ENCODE measurements at regions not wholly inside any gene's neighbourhood (a gene's known extent, or its start where the extent isn't known, plus 50 kb on each side); places are given as distances from the start of the nearest gene placed in this dataset.

GRCh38 chr22:41040483-41040882 is 51.9 kb upstream of the EP300 start:
- H3K36me3 Mint-ChIP-seq (ENCODE audit: insufficient read depth in 1 of 3, low read depth in 3 of 3) = no peaks in the 10 kb centered on the region
- H3K14ac ChIP-seq (ENCODE audit: insufficient read depth, low read length) = no peak overlapping the region
- H2AK5ac ChIP-seq (ENCODE audit: insufficient read length, low read length) = no peak overlapping the region
- H2BK20ac ChIP-seq (ENCODE audit: low read depth, low read length, poor library complexity, severe bottlenecking) = no peak overlapping the region
- H4K5ac ChIP-seq (ENCODE audit: insufficient read length, low read depth, low read length) = no peak overlapping the region
- no peak overlapping the region for H3T11ph ChIP-seq (ENCODE audit: low read length)
- no peaks in the 10 kb centered on the region for H4K20me1 ChIP-seq (ENCODE audit: control insufficient read depth, insufficient read depth, insufficient read length)
- H4K8ac ChIP-seq (replicated peaks; ENCODE audit: insufficient read length, low read depth, low read length) = no peak overlapping the region
- H2BK15ac ChIP-seq (ENCODE audit: low read depth, low read length) = no peak overlapping the region
- no peaks in the 10 kb centered on the region for H3K9me3 Mint-ChIP-seq
- no peak overlapping the region for H3K56ac ChIP-seq (ENCODE audit: insufficient read length, low read depth, low read length)
- no peak overlapping the region for H3K4me2 ChIP-seq (ENCODE audit: insufficient read depth, insufficient read length, low read length)
- DNase-seq = no peak
- no peak overlapping the region for H4K91ac ChIP-seq (ENCODE audit: insufficient read length, low read depth, low read length)
- H3K23me2 ChIP-seq (ENCODE audit: insufficient read length, low read depth, low read length, poor library complexity, severe bottlenecking) = no peaks in the 10 kb centered on the region
- H2BK12ac ChIP-seq (ENCODE audit: insufficient read length, low read depth, low read length) = no peak overlapping the region
- no peak overlapping the region for H3K4ac ChIP-seq (ENCODE audit: low read depth, low read length)
- H3K79me2 ChIP-seq (ENCODE audit: insufficient read depth, low read length) = no peaks in the 10 kb centered on the region; the same call in 1 of the 2 replicates
- TF ChIP-seq, protein P1, sequence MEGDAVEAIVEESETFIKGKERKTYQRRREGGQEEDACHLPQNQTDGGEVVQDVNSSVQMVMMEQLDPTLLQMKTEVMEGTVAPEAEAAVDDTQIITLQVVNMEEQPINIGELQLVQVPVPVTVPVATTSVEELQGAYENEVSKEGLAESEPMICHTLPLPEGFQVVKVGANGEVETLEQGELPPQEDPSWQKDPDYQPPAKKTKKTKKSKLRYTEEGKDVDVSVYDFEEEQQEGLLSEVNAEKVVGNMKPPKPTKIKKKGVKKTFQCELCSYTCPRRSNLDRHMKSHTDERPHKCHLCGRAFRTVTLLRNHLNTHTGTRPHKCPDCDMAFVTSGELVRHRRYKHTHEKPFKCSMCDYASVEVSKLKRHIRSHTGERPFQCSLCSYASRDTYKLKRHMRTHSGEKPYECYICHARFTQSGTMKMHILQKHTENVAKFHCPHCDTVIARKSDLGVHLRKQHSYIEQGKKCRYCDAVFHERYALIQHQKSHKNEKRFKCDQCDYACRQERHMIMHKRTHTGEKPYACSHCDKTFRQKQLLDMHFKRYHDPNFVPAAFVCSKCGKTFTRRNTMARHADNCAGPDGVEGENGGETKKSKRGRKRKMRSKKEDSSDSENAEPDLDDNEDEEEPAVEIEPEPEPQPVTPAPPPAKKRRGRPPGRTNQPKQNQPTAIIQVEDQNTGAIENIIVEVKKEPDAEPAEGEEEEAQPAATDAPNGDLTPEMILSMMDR (conservative IDR thresholded peaks at IDR 0.05) = no peak
- H2AFZ ChIP-seq (ENCODE audit: low read length) = no peak overlapping the region
- H3K23ac ChIP-seq (ENCODE audit: insufficient read length, low read depth, low read length) = no peak overlapping the region
- H3K27me3 Mint-ChIP-seq (ENCODE audit: low read depth) = no peaks in the 10 kb centered on the region; the same call in 1 of the 2 replicates
- no peak overlapping the region for H2BK5ac ChIP-seq (ENCODE audit: insufficient read length, low read length)
- no peaks in the 10 kb centered on the region for H3K79me1 ChIP-seq (ENCODE audit: insufficient read depth, low read depth, low read length, poor library complexity, severe bottlenecking)
- no peak overlapping the region for H3K9ac ChIP-seq (ENCODE audit: extremely low read depth, insufficient read length, low read length)
- no peaks in the 10 kb centered on the region for H3K9me3 ChIP-seq (ENCODE audit: control insufficient read depth, low read depth, low read length)
- WGBS (ENCODE audit: extremely low coverage, insufficient read length, low lambda C conversion rate) = no CpG with 5 or more reads among the region's 1 CpG
- no peak overlapping the region for H3K4me3 Mint-ChIP-seq
- H3K18ac ChIP-seq (ENCODE audit: insufficient read length, low read depth, low read length) = no peak overlapping the region
- peaks cover 3 to 5% of the 10 kb centered on the region in 2 experiments; a peak in 3 of 4 replicates for H3K4me1 Mint-ChIP-seq
- H3K27me3 ChIP-seq (ENCODE audit: insufficient read depth, low read length) = no peaks in the 10 kb centered on the region
- no peak overlapping the region for H3K27ac ChIP-seq (ENCODE audit: insufficient read length, low read depth, low read length)
- H2BK120ac ChIP-seq (ENCODE audit: low read depth, low read length, poor library complexity, severe bottlenecking) = no peak overlapping the region
- H3K27ac Mint-ChIP-seq = no peak overlapping the region
- no peaks in the 10 kb centered on the region for H3K4me1 ChIP-seq (ENCODE audit: insufficient read depth, low read length)

Measured in H9 (cell line).